NCI-H82 (cell line): ENCODE measurements at regions not wholly inside any gene's neighbourhood (a gene's known extent, or its start where the extent isn't known, plus 50 kb on each side); places are given as distances from the start of the nearest gene placed in this dataset.
"Not testable (repeated sequence)": the region's sequence is repeated elsewhere in the genome, so short reads cannot be mapped to it uniquely, and the experiment has no call there.

Source experiments
- DNase-seq: peaks from one replicate; lab custom pipeline; 2025; lab: John Stamatoyannopoulos, UW

DNA sequence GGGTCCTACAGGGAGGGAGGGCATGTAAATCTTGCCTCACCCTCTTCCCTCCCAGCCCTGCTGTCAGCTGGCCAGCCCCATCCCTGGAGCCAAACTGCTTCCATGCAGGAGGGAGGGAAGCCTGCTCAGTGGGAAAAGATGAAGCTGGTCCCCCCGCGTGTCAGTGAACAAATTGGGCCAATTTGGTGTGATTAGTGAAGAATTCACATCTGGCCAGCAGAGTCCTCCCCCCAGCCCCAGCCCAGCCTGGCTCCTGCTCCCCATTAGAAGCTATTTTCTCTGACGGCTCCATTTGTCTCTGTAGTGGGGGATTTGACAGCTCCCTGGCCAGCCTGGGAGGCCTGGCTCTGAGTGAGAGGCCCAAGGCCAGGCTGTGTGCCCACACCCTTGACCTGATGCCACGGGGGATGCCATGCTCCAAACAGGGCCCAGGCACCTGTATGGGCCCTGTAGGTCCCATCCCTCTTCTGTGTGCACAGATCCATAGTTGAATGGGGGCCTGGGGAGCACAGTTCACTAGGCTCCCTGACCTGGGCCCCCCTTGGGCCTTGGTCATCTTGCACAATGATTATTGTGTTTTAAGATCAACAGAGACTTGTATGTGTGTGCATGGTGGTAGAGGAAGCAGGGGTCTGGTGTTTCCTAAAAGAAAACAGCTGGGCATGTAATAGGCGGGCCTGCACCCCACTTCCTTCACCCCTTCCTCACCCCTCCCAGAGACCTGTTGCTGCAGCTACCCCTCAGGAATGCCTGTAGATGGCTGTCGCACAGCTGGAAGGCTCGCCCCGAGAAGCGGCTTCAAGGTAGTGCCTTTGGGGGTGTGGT is 50.7 kb upstream of the TAC4 start:
- DNase-seq, result peak; percentile 30

DNA sequence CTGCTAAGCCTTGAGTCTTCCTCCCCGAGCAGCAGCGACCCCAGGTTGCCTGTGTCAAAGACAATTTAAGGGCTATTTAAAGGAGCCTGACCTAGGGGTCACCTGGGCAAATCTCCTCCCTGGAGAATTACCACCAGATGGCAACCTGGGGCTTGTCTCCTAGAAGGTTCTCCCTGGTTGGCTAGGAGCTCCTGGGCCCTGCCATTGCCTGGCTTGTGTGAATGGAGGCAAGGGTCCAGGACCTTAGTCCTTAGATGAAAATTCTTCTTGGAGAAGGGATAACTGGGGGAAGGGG is 51.3 kb upstream of the TAC4 start:
- DNase-seq, result peak; percentile 94

DNA sequence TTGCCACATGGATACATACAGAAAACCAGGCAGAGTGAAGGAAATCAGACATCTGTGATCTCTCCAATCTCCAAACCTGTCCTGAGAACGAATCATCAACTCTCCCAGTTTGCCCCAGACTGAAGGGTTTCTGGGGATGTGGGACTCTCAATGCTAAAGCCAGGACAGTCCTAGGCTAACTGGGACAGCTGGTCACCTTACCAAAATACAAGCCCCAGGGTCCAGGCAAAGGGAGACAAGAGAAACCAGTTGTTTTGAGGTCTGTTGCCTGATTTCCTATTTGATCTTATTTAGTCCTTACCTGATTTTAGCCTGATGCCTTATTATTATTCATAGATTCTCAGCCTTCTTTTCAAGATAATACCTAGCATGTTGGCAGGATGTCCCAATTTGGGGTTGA is 51.7 kb upstream of the TAC4 start:
- DNase-seq, result no peak

DNA sequence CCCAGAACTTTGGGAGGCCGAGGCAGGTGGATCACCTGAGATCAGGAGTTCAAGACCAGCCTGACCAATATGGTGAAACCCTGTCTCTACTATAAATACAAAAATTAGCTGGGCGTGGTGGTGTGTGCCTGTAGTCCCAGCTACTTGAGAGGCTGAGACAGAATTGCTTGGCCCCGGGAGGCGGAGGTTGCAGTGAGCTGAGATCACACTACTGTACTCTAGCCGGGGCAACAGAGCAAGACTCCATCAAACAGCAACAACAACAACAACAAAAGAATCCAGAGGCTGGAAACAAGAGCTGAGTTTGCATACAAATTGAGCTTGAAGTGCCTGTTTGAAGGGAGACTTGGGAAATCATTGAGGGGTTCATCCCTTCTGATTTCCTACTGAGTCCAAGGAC is 52.9 kb upstream of the TAC4 start:
- not testable (repeated sequence) for DNase-seq

DNA sequence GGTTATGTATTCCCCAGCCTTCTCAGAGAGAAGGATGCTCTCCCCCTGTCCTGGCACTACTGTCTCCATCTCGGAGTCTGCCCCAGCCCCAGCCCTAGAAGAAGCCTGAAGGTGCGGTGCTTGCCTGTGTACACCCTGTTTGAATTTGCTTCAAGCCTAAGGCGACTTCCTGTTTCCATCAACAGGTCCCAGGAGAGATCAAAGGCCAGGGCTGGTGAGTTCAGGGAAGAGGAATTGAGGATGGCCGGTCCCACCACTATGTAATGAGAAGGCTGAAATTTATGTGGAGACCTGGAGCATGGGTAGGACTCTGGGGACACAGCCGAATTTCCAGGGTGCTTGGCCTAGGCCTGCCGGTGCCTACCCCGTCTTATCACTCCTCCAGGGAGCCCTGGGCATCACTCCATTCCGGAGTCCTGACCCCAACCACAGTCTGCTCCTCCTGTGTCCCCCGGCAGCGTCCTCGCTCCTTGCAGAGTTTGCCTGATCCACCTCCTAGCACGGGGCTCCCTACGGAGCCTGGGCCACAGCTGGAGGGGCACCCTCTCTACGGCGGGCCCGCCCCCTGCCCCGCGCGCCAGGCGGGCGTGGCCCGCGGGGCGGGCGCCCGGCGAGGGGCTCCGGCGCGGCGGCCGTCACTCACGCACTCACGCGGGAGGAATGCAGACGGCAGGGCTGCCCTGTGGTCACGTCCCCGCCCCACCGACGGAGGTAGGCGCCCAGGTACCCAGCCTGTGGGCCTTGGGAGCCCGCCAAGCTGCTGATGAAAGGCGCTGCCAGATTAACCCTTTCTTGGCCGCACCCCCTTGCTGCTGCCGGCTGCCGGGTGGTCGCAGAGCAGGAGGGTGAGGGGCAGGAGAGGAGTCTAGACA is 53.8 kb upstream of the TAC4 start:
- DNase-seq, result no peak

DNA sequence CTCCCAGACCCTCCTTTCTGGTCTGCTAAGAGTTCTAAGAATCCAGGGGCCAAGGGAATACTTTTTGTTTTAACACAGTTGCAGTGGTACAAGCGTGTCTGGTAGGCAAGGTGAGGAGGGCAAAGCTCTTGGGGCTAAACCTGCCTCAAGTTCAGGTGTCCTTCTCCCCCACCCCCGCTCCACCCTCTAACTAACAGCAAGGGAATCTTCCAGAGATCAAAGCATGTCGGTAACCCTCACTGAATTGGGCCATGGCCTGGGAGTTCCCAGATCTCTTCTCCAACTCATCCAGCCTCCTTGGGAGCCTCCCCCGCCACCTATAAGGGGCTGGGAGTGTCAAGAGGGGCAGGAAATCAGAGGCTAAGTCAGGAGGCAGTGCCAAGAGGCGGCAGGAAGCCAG is 55.7 kb upstream of the TAC4 start:
- DNase-seq, result no peak

DNA sequence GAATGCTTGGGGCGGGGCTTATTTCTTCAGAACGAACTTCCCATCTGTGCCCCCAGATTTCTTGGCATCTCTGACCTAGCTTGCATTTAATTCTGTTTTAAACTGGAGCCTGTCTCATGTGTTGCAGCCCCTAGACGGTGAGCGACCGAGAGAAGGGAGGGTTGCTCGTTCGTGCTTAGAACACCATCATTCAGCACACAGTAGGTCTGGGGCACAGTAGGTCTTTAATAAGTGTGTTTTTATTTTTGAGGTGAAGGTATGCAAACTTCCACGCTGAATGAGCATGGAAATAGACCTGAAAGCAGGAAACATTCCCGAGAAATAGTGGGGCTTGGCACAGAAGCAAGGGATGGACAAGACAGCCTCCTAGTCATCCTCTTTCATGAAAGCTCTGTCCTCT is 57.0 kb upstream of the TAC4 start:
- DNase-seq, result no peak

DNA sequence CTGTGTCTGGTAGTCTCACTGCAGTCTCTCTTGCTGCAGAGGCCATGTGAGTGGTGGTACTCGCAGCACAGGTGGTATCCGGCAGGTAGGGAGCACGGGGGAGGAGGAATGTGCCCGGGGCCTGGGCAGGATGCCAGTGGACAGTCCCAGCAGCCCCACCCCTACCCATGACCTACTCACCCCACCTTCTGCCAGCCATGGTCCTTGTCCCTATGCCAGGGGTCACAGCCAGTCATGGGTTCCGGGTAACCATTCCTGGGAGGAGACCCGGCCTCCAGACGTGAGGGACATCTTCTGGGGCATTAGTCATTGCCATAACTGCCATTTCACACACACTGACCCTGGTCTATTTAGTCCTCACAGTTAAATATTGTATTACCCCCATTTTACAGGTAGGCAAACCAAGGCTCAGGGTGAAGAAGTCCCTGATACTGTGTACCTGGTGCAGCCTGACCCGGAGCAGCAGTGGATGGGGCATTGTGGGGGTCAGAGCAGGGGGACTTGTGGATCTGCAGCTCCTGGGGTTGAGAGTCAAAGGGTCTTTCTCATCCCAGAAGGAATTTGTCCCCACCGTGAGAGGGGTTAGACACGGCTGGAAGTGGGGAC is 58.8 kb upstream of the TAC4 start:
- no peak for DNase-seq

DNA sequence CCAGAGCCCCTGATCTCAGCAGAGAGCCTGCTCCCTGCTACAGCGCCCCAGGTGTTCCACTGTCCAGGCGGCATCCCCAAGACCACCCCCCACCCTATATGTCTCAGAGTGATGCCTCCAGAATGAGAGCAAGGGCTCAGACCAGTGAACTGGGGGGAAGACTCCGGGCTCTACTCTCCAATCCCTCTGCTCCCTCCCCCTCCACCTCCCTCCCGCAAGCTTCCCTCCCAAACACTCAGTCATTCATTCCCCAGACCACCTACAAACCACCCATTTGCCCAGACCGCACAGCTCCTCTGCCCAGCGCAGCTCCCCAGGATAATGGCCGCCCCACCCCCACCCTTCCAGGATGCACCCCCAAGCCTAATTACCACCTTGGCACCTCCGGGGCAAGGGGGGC is 59.4 kb upstream of the TAC4 start:
- no peak for DNase-seq

DNA sequence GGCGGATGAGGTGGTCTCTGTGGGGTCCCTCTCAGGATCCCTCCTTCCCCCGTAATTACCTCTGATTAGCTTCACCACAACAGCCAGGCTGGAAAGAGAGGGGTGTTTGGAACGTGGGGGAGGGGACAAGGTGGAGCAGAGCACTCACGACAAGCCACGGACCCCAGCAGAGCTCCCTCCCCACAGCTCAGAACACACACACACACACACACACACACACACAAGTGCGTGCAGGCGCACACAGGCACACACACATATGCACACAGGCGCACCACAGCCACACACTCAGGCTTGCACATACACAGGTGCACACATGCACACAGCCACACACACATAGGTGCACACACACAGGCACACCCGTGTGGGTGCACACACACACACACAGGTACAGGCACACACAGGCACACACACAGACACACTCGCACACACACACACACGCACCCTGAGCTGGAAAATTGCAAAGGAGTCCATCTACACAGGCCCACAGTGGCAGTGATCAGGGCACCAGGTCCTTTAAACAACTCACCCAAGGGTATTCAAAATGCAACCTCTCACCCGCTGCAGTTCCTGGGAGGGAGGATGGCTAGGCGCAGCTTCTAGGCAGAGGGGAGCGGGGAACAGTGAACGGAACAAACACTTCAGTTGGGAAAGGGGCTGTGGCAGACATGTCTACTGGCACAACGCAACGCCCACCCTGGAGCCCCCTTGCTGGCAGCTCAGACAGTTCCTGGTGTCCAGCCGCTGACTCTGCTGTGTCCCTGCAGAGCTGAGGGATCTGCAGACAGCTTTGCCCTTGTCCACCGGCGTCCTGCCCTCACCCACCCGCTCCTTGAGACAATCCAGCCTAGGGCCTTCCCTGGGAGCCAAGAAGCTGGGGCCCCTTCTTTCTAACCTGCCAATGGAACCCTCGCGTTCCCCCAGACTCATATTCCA is 59.9 kb upstream of the DLX4 start:
- DNase-seq, result no peak

DNA sequence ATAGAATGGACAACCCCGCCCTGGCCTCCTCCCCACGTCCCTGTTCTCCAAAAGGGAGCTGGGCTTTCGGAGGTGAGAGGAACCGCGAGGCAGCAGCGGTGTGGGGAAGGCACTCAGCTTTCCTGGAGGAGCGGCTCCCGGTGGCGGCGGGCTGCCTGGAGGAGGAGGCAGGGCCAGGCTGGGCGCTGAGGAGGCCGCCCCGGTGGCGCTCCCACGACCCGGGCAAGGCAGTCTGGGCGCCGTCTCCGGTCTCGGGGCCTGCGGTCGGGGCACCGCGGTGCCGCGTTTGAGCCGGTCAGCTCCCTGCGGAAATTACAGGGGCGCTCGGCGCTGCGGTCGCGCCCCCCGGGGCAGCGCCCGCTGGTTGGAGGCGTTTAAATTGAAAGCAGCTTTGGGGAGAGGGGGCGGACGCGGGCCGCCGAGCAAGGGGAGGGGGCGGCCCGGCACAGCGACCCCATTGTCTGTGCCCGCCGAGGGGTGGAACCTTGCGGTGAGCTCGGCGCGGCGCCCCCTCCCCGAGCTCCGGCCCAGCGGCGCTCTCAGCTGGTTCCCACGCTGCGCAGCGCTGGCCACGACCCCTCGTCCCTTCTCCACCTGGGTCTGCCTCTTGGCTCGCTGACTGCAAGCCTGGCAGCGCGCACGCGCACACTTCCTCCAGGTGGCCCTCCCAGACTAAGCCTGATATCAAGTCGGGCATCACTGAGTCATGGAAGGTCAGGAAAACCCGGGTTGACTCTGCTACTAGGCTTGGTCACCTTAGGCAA is 58.7 kb upstream of the DLX4 start:
- DNase-seq, result no peak

DNA sequence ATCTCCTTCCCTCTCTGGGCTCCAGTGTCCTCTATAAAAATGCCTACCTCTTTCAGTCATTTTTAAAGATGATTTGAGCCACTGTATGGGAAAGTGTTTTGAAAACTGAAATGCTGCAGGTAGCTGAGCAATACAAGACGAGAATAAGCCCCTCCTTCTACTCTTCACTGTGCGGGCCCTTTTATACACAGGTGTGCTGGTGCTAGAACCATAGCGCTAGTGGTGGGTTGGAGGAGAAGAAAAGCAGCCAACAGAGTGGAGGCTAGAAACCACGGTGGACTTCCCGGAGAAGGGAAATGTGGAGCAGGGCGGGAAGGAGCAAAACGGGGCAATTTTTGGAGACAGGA is 58.2 kb upstream of the DLX4 start:
- no peak for DNase-seq

DNA sequence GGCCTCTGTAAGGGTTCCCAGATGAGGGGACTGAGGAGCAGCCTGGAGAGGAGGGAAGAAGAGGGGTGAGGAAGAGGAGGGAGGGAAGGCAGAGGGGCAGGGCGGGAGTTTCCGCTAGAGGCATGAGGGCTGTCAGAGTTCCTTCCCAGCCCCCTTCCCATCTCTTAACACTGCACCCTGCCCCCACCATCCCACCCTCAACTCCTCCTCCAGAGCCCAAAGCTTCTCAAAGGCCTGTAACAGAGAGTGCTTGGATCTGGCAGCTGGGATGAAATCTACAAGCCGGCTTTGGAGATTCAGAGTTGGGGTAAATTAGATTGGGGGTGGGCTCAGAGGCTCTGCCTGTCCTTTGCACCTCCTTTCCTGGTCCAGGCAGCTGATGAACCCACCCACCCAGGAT is 57.3 kb upstream of the DLX4 start:
- DNase-seq, result peak; percentile 89

DNA sequence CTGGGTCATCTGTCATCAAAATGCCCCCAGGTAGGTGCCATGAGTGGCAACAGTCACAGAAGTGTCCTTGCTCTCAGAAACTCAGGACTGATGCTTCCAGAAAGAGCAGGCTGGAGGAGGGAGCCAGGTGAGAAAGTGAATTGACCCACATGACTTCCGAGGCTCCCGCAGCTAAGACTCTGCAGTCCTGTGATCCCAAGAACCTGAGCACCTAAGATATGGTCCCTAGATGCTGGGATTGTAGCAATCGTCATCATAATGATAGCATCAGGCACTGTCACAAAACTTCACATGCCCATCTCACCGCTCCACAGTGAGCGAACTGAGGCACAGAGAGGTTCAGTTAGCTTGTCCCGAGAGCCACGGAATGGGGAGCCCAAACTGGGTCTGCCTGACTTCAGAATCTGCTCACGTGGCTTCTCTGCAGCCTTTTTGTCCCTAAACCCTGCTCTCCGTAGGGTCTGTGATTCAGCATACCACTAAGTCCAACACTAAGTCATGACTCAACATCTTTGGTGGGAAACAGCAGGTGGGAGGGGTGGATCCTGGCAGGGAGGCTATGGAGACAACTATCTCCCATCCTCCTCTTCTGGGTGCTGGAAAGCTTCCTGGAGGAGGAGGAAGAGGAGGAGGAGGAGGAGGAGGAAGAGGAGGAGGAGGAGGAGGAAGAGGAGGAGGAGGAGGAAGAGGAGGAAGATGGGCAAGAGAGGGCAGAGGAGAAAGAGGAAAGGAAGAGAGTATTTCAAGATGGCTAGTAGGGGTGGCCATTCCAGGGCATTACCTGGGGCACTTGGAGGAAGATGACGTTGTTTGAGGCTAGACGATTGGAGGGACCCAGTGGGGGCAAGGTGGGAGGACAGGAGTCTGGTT is 55.5 kb upstream of the DLX4 start:
- peak; percentile 45 for DNase-seq

DNA sequence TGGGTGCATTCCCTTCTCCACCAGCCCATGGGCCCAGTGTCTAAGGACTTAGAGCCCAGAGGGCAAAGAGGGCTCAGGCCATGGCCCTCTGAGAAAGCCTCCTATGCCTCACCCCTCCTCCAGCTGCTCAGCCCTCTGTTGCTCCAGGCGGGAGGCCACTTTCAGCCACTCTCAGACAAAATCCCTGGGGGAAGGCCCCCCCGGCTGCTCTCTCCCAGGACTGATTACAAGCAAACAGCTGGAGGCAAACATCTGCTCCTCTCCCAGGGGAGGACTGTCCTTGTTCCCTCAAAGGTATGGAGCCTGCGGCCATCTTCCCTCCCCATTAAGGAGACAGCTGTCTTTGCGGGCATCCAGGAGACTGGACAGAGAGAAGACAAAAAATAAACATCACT is 54.9 kb upstream of the DLX4 start:
- peak; percentile 99 for DNase-seq

DNA sequence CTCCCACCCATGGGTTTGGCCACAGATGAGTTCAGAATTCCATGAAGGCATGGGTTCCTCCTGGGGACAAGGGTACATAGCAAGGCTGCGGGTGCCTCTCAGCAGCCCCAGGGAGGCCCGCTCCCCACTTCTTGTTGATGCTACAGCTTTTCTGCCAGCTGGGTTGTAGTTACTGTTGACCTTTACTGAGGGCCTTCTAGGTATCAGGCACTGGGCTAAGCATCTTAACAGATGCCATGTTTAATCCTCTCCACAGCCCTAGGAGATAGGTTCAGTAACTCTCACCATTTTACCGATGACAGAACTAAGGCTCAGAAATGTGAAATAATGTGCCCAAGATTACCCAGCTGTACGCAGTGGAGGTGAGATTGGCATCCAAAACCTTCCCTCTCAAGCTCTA is 54.3 kb upstream of the DLX4 start:
- peak; percentile 91 for DNase-seq

DNA sequence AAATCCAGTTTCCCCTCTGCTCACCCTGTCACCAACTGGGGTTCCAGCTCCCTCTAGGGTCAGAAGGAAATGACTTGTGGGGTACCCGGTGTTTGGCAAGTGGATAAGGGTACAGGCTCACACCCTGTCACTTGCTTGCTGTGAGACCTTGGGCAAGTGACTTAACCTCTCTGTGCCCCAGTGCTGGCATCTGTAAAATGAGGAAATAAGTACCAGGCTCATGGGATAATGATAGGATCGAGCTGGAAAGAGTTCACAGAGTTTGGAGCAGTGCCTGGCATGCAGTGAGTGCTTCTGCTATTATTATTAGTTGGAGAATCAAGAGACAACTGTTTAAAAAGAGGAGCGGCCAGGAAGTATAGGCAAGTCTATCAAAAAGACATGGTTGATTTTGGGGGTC is 53.7 kb upstream of the DLX4 start:
- no peak for DNase-seq

DNA sequence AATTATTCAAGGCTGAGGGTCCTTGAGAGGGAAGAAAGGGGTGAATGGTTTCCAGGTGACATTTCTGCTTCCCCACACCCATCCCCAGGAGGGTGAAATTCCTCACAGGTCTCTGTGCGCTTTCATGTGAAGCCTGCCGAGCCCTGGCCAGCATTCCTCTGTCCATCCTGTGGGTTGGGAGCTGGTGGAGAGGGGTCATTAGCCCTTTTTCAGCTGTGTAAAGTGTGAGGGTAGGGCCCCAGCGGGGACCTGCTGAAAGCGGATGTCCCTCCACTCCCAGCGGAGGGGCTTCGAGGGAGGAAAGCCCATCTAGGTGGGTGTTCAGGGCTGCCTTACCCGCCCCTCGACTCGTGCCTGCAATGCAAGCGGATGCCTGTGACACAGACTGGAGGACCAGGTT is 53.3 kb upstream of the DLX4 start:
- no peak for DNase-seq

DNA sequence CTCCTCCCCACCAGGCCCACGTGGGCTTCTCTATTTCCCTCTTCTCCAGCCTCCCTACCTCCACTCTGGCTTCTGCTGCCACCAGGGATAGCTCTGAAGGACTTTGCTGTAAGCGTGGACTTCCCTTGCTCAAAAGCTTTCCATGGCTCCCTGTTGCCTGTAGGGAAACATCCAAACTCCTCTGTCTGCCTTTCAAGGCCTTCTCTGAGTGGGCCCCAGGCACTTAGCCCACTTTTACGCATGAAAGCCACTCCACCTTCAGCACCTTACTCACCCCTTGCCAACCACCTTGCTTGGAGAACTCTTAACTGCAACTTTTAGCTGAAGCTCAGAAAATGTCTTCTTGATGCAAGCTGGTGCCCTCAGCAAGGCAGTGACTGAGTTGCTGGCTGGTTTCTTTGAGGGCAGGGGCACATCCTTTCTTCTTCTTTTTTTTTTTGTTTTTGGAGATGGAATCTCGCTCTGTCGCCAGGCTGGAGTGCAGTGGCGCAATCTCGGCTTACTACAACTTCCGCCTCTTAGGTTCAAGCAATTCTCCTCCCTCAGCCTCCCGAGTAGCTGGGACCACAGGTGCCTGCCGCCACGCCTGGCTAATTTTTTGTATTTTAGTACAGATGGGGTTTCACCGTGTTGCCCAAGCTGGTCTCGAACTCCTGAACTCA is 52.0 kb upstream of the DLX4 start:
- no peak for DNase-seq

DNA sequence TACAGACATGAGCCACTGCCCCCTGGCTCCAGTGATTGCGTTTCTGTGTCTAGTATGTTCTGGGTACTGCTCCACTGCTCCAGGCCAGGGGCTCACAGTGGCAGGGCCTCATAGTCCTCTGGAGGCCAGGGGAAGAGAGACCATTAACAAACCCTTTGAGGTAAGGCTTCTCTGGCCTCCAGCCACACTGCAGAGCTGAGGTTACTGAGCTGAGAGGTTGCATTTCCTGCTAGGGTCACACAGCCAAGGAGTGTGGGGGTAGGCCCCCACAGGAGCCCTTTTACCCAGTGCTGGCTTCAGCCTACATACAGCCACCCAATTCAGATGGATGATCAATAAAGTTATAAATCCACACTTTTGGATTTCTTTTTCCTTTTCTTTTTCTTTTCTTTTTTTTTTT is 50.4 kb upstream of the DLX4 start:
- DNase-seq, result no peak
